Trophoblast cell (in vitro differentiated cells and primary cell): ENCODE measurements at regions not wholly inside any gene's neighbourhood (a gene's known extent, or its start where the extent isn't known, plus 50 kb on each side); places are given as distances from the start of the nearest gene placed in this dataset.
"Not testable (repeated sequence)": the region's sequence is repeated elsewhere in the genome, so short reads cannot be mapped to it uniquely, and the experiment has no call there.

Experiments
- DNase-seq, 2 donors: peaks; one replicate each; pipeline ENCODE4 v3.0.0-alpha.2; 2016
- H2AFZ ChIP-seq: 2 replicates; pipeline ENCODE4 v1.6.1; 2013; ENCODE audit warnings: low read length, moderate library complexity, mild to moderate bottlenecking; ENCODE audit not compliant: insufficient read depth, poor library complexity
- H2AK5ac ChIP-seq: 2 replicates; pipeline ENCODE4 v1.6.1; 2013; ENCODE audit warnings: mild to moderate bottlenecking, low read length
- H2BK120ac ChIP-seq: 2 replicates; pipeline ENCODE4 v1.6.1; 2013; ENCODE audit warnings: low read length, mild to moderate bottlenecking, moderate library complexity; ENCODE audit not compliant: insufficient read depth, poor library complexity
- H2BK12ac ChIP-seq: 2 replicates; pipeline ENCODE4 v1.6.1; 2013; ENCODE audit warnings: mild to moderate bottlenecking, low read length, moderate library complexity
- H2BK5ac ChIP-seq: 2 replicates; pipeline ENCODE4 v1.6.1; 2013; ENCODE audit warnings: low read length, low read depth, moderate library complexity, mild to moderate bottlenecking; ENCODE audit not compliant: poor library complexity
- H3K14ac ChIP-seq: 2 replicates; pipeline ENCODE4 v1.6.1; 2013; ENCODE audit warnings: mild to moderate bottlenecking, low read length
- H3K18ac ChIP-seq: 2 replicates; pipeline ENCODE4 v1.6.1; 2013; ENCODE audit warnings: mild to moderate bottlenecking, low read length
- H3K23ac ChIP-seq: 2 replicates; pipeline ENCODE4 v1.6.1; 2013; ENCODE audit warnings: low read length
- H3K27ac ChIP-seq: 2 replicates; pipeline ENCODE4 v1.5.1; 2013; ENCODE audit warnings: low read depth, mild to moderate bottlenecking, inconsistent platforms, low read length, moderate library complexity
- H3K27me3 ChIP-seq: 2 replicates; pipeline ENCODE4 v1.6.1; 2013; ENCODE audit warnings: inconsistent platforms, mild to moderate bottlenecking, low read length, moderate library complexity; ENCODE audit not compliant: insufficient read depth
- H3K36me3 ChIP-seq, 2 experiments: 1 replicate in 1 of 2; 2 replicates in 1 of 2; pipeline ENCODE4 v1.6.1; 2013; ENCODE audit warnings: low read length in 2 of 2, mild to moderate bottlenecking in 2 of 2, moderate library complexity in 1 of 2; ENCODE audit not compliant: insufficient read depth in 2 of 2, control insufficient read depth in 1 of 2
- H3K4ac ChIP-seq: 2 replicates; pipeline ENCODE4 v1.6.1; 2013; ENCODE audit warnings: low read depth, mild to moderate bottlenecking, low read length, moderate library complexity
- H3K4me1 ChIP-seq, 2 experiments: 1 replicate in 1 of 2; 2 replicates in 1 of 2; pipeline ENCODE4 v1.6.1; 2013; ENCODE audit warnings: low read length in 2 of 2, mild to moderate bottlenecking in 2 of 2, moderate library complexity in 1 of 2; ENCODE audit not compliant: insufficient read depth in 2 of 2, control insufficient read depth in 1 of 2
- H3K4me2 ChIP-seq: 2 replicates; pipeline ENCODE4 v1.6.1; 2013; ENCODE audit warnings: inconsistent platforms, mild to moderate bottlenecking, low read length, moderate library complexity
- H3K4me3 ChIP-seq: 2 replicates; pipeline ENCODE4 v1.5.1; 2013; ENCODE audit warnings: mild to moderate bottlenecking, low read depth, low read length, inconsistent platforms
- H3K79me1 ChIP-seq: one replicate; pipeline ENCODE4 v1.6.1; 2013; ENCODE audit warnings: low read length
- H3K79me2 ChIP-seq: 2 replicates; pipeline ENCODE4 v1.6.1; 2013; ENCODE audit warnings: low read length, mild to moderate bottlenecking; ENCODE audit not compliant: control insufficient read depth, insufficient read depth, poor library complexity
- H3K9ac ChIP-seq: 2 replicates; pipeline ENCODE4 v1.6.1; 2013; ENCODE audit warnings: mild to moderate bottlenecking, low read length
- H3K9me3 ChIP-seq: 2 replicates; pipeline ENCODE4 v1.6.1; 2013; ENCODE audit warnings: low read depth, mild to moderate bottlenecking, control low read depth, inconsistent platforms, low read length; ENCODE audit not compliant: insufficient read depth
- H4K12ac ChIP-seq: 2 replicates; pipeline ENCODE4 v1.6.1; 2013; ENCODE audit warnings: low read depth, mild to moderate bottlenecking, low read length, moderate library complexity
- H4K8ac ChIP-seq: 2 replicates; pipeline ENCODE4 v1.6.1; 2013; ENCODE audit warnings: low read depth, mild to moderate bottlenecking, low read length, moderate library complexity
- H4K91ac ChIP-seq: one replicate; pipeline ENCODE4 v1.6.1; 2013; ENCODE audit warnings: low read depth, mild to moderate bottlenecking, low read length, moderate library complexity
- WGBS: extraction: QIAGEN DNeasy Blood & Tissue Kit; methylation state at CpG from one replicate; pipeline ENCODE4 v1.1.7; 2013; ENCODE audit warnings: missing lambda C conversion rate; ENCODE audit not compliant: insufficient read length, insufficient coverage; ENCODE audit errors: extremely low coverage; 5-methylcytosine and 5-hydroxymethylcytosine counted together

GRCh38 chrX:56932653-56933339 is 62.5 kb downstream of the SPIN3 start:
- H3K79me1 ChIP-seq, result no peaks in the 10 kb centered on the region
- H3K27me3 ChIP-seq, result no peaks in the 10 kb centered on the region
- H2AK5ac ChIP-seq, result no peak overlapping the region
- H3K23ac ChIP-seq, result no peak overlapping the region
- no peak overlapping the region for H3K18ac ChIP-seq
- no peaks in the 10 kb centered on the region for H3K36me3 ChIP-seq
- H4K12ac ChIP-seq, result no peak overlapping the region
- H2AFZ ChIP-seq, result no peak overlapping the region
- H2BK5ac ChIP-seq, result no peak overlapping the region
- H3K4me3 ChIP-seq, result no peak overlapping the region
- H3K4me2 ChIP-seq, result no peak overlapping the region
- H3K4me1 ChIP-seq, result no peaks in the 10 kb centered on the region
- H4K8ac ChIP-seq, result no peak overlapping the region
- no peak overlapping the region for H3K27ac ChIP-seq
- H3K9ac ChIP-seq, result no peak overlapping the region
- no CpG with 5 or more reads among the region's 1 CpG for WGBS
- H3K14ac ChIP-seq, result no peak overlapping the region
- H3K4ac ChIP-seq, result no peak overlapping the region
- no peaks in the 10 kb centered on the region for H3K79me2 ChIP-seq
- no peak for DNase-seq
- no peak overlapping the region for H2BK12ac ChIP-seq
- no peaks in the 10 kb centered on the region for H3K9me3 ChIP-seq
- no peak overlapping the region for H2BK120ac ChIP-seq
- no peak overlapping the region for H4K91ac ChIP-seq

GRCh38 chrX:56932106-56932505 is 63.2 kb downstream of the SPIN3 start:
- H3K4me2 ChIP-seq, result no peak overlapping the region
- no peaks in the 10 kb centered on the region for H3K4me1 ChIP-seq
- no peak overlapping the region for H2BK5ac ChIP-seq
- H4K91ac ChIP-seq, result no peak overlapping the region
- no peaks in the 10 kb centered on the region for H3K79me1 ChIP-seq
- no peak overlapping the region for H3K18ac ChIP-seq
- H3K9me3 ChIP-seq, result no peaks in the 10 kb centered on the region
- no peaks in the 10 kb centered on the region for H3K36me3 ChIP-seq
- no peak overlapping the region for H4K12ac ChIP-seq
- H3K9ac ChIP-seq, result no peak overlapping the region
- no peak overlapping the region for H2AK5ac ChIP-seq
- H2BK12ac ChIP-seq, result no peak overlapping the region
- no peak overlapping the region for H2BK120ac ChIP-seq
- H3K27ac ChIP-seq, result no peak overlapping the region
- no peak for DNase-seq
- WGBS, result no CpG with 5 or more reads among the region's 1 CpG
- no peak overlapping the region for H3K14ac ChIP-seq
- H4K8ac ChIP-seq, result no peak overlapping the region
- H2AFZ ChIP-seq, result no peak overlapping the region
- H3K4me3 ChIP-seq, result no peak overlapping the region
- H3K23ac ChIP-seq, result no peak overlapping the region
- no peaks in the 10 kb centered on the region for H3K79me2 ChIP-seq
- H3K27me3 ChIP-seq, result no peaks in the 10 kb centered on the region
- no peak overlapping the region for H3K4ac ChIP-seq

GRCh38 chrX:56928546-56928945 is 66.8 kb downstream of the SPIN3 start:
- Histone ChIP-seq H3K79me1 (no peaks in the 10 kb centered on the region), H2BK5ac (no peak overlapping the region), H2BK120ac (no peak overlapping the region), H4K8ac (no peak overlapping the region), H3K4ac (no peak overlapping the region), H3K27me3 (no peaks in the 10 kb centered on the region), H3K36me3 (no peaks in the 10 kb centered on the region), H3K9me3 (no peaks in the 10 kb centered on the region), H3K27ac (no peak overlapping the region), H3K79me2 (no peaks in the 10 kb centered on the region), H3K4me1 (no peaks in the 10 kb centered on the region), H3K4me2 (no peak overlapping the region), H2AFZ (no peak overlapping the region), H4K91ac (no peak overlapping the region), H3K14ac (no peak overlapping the region), H2AK5ac (no peak overlapping the region), H4K12ac (no peak overlapping the region), H3K4me3 (no peak overlapping the region), H2BK12ac (no peak overlapping the region), H3K9ac (no peak overlapping the region), H3K23ac (no peak overlapping the region), H3K18ac (no peak overlapping the region)
- no CpG with 5 or more reads among the region's 5 CpGs for WGBS
- peak in 1 of 2 donors; percentile 55 for DNase-seq

GRCh38 chrX:56920998-56921348 is 74.4 kb downstream of the SPIN3 start:
- not testable (repeated sequence) for H2AK5ac ChIP-seq, H3K36me3 ChIP-seq, H4K12ac ChIP-seq, H3K9ac ChIP-seq, H3K4ac ChIP-seq, H3K27ac ChIP-seq, H3K4me2 ChIP-seq, H2BK5ac ChIP-seq, H2BK12ac ChIP-seq, H3K4me1 ChIP-seq, H2BK120ac ChIP-seq, H2AFZ ChIP-seq, H3K18ac ChIP-seq, H3K4me3 ChIP-seq, H3K27me3 ChIP-seq, H3K79me1 ChIP-seq, H4K8ac ChIP-seq, H3K9me3 ChIP-seq, DNase-seq, H3K23ac ChIP-seq, H3K79me2 ChIP-seq, H3K14ac ChIP-seq, H4K91ac ChIP-seq
- WGBS, result no CpG with 5 or more reads among the region's 5 CpGs
